Neuronal stem cell (in vitro differentiated cells): ENCODE measurements at regions not wholly inside any gene's neighbourhood (a gene's known extent, or its start where the extent isn't known, plus 50 kb on each side); places are given as distances from the start of the nearest gene placed in this dataset.
A peak's percentile ranks its signal among the peaks of the same experiment; 100 is the strongest.

Experiments used
- DNase-seq: peaks from one replicate; pipeline ENCODE4 v3.0.0-alpha.2; 2013; ENCODE audit warnings: low spot score
- H2AFZ ChIP-seq: one replicate; pipeline ENCODE4 v1.6.1; 2013; ENCODE audit warnings: mild to moderate bottlenecking, low read length, inconsistent platforms
- H2AK5ac ChIP-seq: 2 replicates; pipeline ENCODE4 v1.6.1; 2013; ENCODE audit warnings: low read depth, mild to moderate bottlenecking, inconsistent platforms, low read length, moderate library complexity, mixed read lengths
- H2BK120ac ChIP-seq: 2 replicates; pipeline ENCODE4 v1.6.1; 2013; ENCODE audit warnings: low read depth, mild to moderate bottlenecking, inconsistent platforms, low read length, moderate library complexity, mixed read lengths
- H2BK12ac ChIP-seq: one replicate; pipeline ENCODE4 v1.6.1; 2013; ENCODE audit warnings: low read length, inconsistent platforms
- H2BK15ac ChIP-seq: 2 replicates; pipeline ENCODE4 v1.6.1; 2013; ENCODE audit warnings: mild to moderate bottlenecking, low read length, inconsistent platforms, mixed read lengths
- H2BK5ac ChIP-seq: one replicate; pipeline ENCODE4 v1.6.1; 2013; ENCODE audit warnings: inconsistent platforms, mild to moderate bottlenecking, low read length, moderate library complexity
- H3K14ac ChIP-seq: one replicate; pipeline ENCODE4 v1.6.1; 2013; ENCODE audit warnings: low read length, inconsistent platforms
- H3K18ac ChIP-seq: 2 replicates; pipeline ENCODE4 v1.6.1; 2013; ENCODE audit warnings: low read length, inconsistent platforms
- H3K23ac ChIP-seq: 2 replicates; pipeline ENCODE4 v1.6.1; 2013; ENCODE audit warnings: low read depth, mild to moderate bottlenecking, mixed read lengths, low read length, inconsistent platforms; ENCODE audit not compliant: poor library complexity
- H3K27ac ChIP-seq: replicated peaks from 3 replicates; pipeline ENCODE4 v1.5.1; 2013; ENCODE audit warnings: low read length, inconsistent platforms
- H3K27me3 ChIP-seq, 3 experiments: 2 replicates each; pipeline ENCODE4 v1.6.1; 2013; ENCODE audit warnings: low read length in 3 of 3, mild to moderate bottlenecking in 2 of 3, inconsistent platforms in 1 of 3, low read depth in 1 of 3, mixed read lengths in 1 of 3, moderate library complexity in 1 of 3; ENCODE audit not compliant: control insufficient read depth in 3 of 3, insufficient read depth in 3 of 3
- H3K36me3 ChIP-seq, 2 donors: replicated peaks in 1 of 2; 2 replicates each; pipeline ENCODE4 v1.6.1; 2013; ENCODE audit warnings: low read length in 2 of 2; ENCODE audit not compliant: control insufficient read depth in 2 of 2, insufficient read depth in 2 of 2
- H3K4ac ChIP-seq: 2 replicates; pipeline ENCODE4 v1.6.1; 2013; ENCODE audit warnings: inconsistent platforms, mild to moderate bottlenecking, low read length, moderate library complexity
- H3K4me1 ChIP-seq, 2 donors: 1 replicate in 1 of 2; 2 replicates in 1 of 2; pipeline ENCODE4 v1.6.1; 2013; ENCODE audit warnings: low read length in 2 of 2, low read depth in 1 of 2; ENCODE audit not compliant: control insufficient read depth in 2 of 2, insufficient read depth in 1 of 2
- H3K4me2 ChIP-seq: one replicate; pipeline ENCODE4 v1.6.1; 2013; ENCODE audit warnings: mild to moderate bottlenecking, low read length, inconsistent platforms; ENCODE audit not compliant: insufficient read depth, poor library complexity, severe bottlenecking
- H3K4me3 ChIP-seq, 2 donors: 2 replicates each; pipeline ENCODE4 v1.5.1; 2013; ENCODE audit warnings: low read length in 2 of 2, mild to moderate bottlenecking in 2 of 2, inconsistent platforms in 1 of 2, moderate library complexity in 1 of 2
- H3K79me1 ChIP-seq: one replicate; pipeline ENCODE4 v1.6.1; 2013; ENCODE audit warnings: low read depth, mild to moderate bottlenecking, inconsistent platforms, low read length, moderate library complexity
- H3K9ac ChIP-seq: one replicate; pipeline ENCODE4 v1.6.1; 2013; ENCODE audit warnings: mild to moderate bottlenecking, low read depth, low read length, inconsistent platforms; ENCODE audit not compliant: poor library complexity
- H3K9me3 ChIP-seq, 2 donors: replicated peaks in 1 of 2; 2 replicates each; pipeline versions ENCODE3 to v1.6.1; 2013; ENCODE audit warnings: low read length in 2 of 2, mild to moderate bottlenecking in 2 of 2, inconsistent platforms in 1 of 2, low read depth in 1 of 2, mixed read lengths in 1 of 2, moderate library complexity in 1 of 2; ENCODE audit not compliant: control insufficient read depth in 2 of 2, insufficient read depth in 1 of 2
- H4K8ac ChIP-seq: one replicate; pipeline ENCODE4 v1.6.1; 2013; ENCODE audit warnings: low read depth, mild to moderate bottlenecking, inconsistent platforms, low read length, moderate library complexity
- H4K91ac ChIP-seq: one replicate; pipeline ENCODE4 v1.6.1; 2013; ENCODE audit warnings: low read length, low read depth, mild to moderate bottlenecking, inconsistent platforms; ENCODE audit not compliant: poor library complexity
- WGBS, 2 donors: extraction: QIAGEN DNeasy Blood & Tissue Kit; methylation state at CpG; one replicate each; pipeline ENCODE4 v1.1.7; 2013; ENCODE audit warnings: missing lambda C conversion rate in 2 of 2, mixed read lengths in 1 of 2; ENCODE audit not compliant: insufficient read length in 2 of 2, insufficient replicate concordance in 1 of 2; ENCODE audit errors: extremely low coverage in 2 of 2; 5-methylcytosine and 5-hydroxymethylcytosine counted together

DNA sequence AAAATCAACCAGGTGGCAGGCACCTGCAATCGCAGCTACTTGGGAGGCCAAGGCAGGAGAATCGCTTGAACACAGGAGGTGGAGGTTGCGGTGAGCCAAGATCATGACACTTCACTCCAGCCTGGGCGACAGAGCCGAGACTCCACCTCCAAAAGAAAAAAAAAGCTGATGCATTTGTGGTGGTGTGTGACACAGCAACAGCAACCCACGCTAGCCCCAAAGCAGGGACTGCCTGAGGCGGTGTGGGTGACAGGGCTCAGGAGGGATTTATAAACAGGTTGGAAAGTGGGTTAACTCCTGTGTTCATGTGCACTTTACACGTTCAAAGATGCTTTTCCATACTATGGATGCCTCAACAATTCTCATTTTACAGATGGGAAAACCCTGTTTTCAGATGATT, 395.9 kb upstream of the PODXL start:
- Histone ChIP-seq H3K36me3 (no peaks in the 10 kb centered on the region), H2BK12ac (no peak overlapping the region), H3K4me2 (no peak overlapping the region), H3K27ac (no peak overlapping the region), H2AFZ (no peak overlapping the region), H3K4me3 (no peak overlapping the region), H3K9ac (no peak overlapping the region), H2BK15ac (no peak overlapping the region), H3K18ac (no peak overlapping the region), H4K8ac (no peak overlapping the region), H3K14ac (no peak overlapping the region), H2AK5ac (no peak overlapping the region), H3K4ac (no peak overlapping the region), H3K23ac (no peak overlapping the region), H2BK5ac (no peak overlapping the region), H3K27me3 (no peaks in the 10 kb centered on the region), H2BK120ac (no peak overlapping the region), H3K9me3 (peaks cover 0 to 3% of the 10 kb centered on the region in 2 donors), H3K79me1 (no peaks in the 10 kb centered on the region), H4K91ac (no peak overlapping the region), H3K4me1 (peaks cover 0 to 5% of the 10 kb centered on the region in 2 donors)
- DNase-seq = no peak
- no CpG with 5 or more reads among the region's 8 CpGs for WGBS, 2 donors

- Histone ChIP-seq H2BK5ac (no peak overlapping the region), H3K9me3 (peaks cover 0 to 1% of the 10 kb centered on the region in 2 donors), H2BK15ac (no peak overlapping the region), H3K36me3 (no peaks in the 10 kb centered on the region), H3K4ac (no peak overlapping the region), H3K79me1 (no peaks in the 10 kb centered on the region), H4K91ac (no peak overlapping the region), H2BK12ac (no peak overlapping the region), H3K4me3 (no peak overlapping the region), H3K9ac (no peak overlapping the region), H3K23ac (no peak overlapping the region), H3K4me2 (no peak overlapping the region), H3K18ac (no peak overlapping the region), H3K27me3 (peaks cover 0 to 2% (median 0%) of the 10 kb centered on the region in 3 experiments), H3K27ac (no peak overlapping the region), H3K14ac (no peak overlapping the region), H4K8ac (no peak overlapping the region), H3K4me1 (peaks cover 0 to 5% of the 10 kb centered on the region in 2 donors), H2AFZ (no peak overlapping the region), H2BK120ac (no peak overlapping the region), H2AK5ac (no peak overlapping the region)
- no peak for DNase-seq
- WGBS, 2 donors = no CpG with 5 or more reads among the region's 1 CpG
Observed at GRCh38 chr7:131950758-131951157, 394.3 kb upstream of the PODXL start.

- Histone ChIP-seq H4K8ac (no peak overlapping the region), H2BK12ac (no peak overlapping the region), H3K4me3 (no peak overlapping the region), H3K27me3 (peaks cover 0 to 6% (median 6%) of the 10 kb centered on the region in 3 experiments), H3K79me1 (no peaks in the 10 kb centered on the region), H2BK15ac (no peak overlapping the region), H3K23ac (no peak overlapping the region), H3K4me2 (no peak overlapping the region), H3K9ac (no peak overlapping the region), H3K18ac (no peak overlapping the region), H3K4ac (no peak overlapping the region), H4K91ac (no peak overlapping the region), H3K14ac (no peak overlapping the region), H2AFZ (no peak overlapping the region), H3K36me3 (no peaks in the 10 kb centered on the region), H3K9me3 (peaks cover 0 to 1% of the 10 kb centered on the region in 2 donors), H2AK5ac (no peak overlapping the region), H2BK120ac (no peak overlapping the region), H2BK5ac (no peak overlapping the region), H3K4me1 (peaks cover 0 to 4% of the 10 kb centered on the region in 2 donors), H3K27ac (no peak overlapping the region)
- DNase-seq = no peak
- WGBS, 2 donors = no CpG with 5 or more reads among the region's 7 CpGs
Observed at GRCh38 chr7:131949659-131950058, 393.2 kb upstream of the PODXL start.

DNA sequence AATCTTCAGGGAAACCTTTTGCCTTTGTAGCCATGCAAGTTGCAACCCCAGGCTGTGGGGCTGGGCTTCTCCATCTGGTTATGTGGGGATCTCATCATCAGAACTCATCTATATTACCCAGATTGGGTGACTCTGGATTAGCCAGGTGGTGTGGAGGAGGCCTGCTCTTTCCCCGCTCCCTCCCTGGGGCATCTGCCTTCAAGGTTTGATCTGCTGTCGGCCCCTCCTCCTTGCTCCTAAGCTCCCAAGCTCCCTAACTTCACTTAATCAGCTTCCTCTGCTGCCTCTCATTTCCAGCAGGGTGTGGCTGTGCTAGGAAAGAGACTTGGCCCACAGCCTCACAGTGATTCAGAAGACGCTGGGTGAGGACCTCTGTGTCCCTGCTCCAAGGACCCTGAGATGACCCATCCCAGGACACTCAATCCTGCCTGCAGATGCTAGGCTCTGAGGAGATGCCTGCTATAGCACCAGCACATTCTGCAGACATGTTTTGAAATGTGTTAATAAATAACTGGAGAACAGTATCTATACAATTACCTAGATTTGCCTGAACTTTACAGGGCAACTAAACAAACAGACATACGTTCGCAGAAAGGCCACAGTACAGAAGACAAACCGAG, 392.1 kb upstream of the PODXL start:
- Histone ChIP-seq H3K27me3 (peaks cover 0 to 17% (median 9%) of the 10 kb centered on the region in 3 experiments), H3K9ac (no peak overlapping the region), H3K14ac (no peak overlapping the region), H3K4me1 (peaks cover 0 to 4% of the 10 kb centered on the region in 2 donors), H3K27ac (no peak overlapping the region), H3K23ac (no peak overlapping the region), H4K8ac (no peak overlapping the region), H2AFZ (no peak overlapping the region), H3K18ac (peak overlapping the region; percentile 23), H2BK120ac (no peak overlapping the region), H3K4ac (no peak overlapping the region), H3K36me3 (no peaks in the 10 kb centered on the region), H2BK5ac (no peak overlapping the region), H3K9me3 (peaks cover 0 to 1% of the 10 kb centered on the region in 2 donors), H2BK15ac (no peak overlapping the region), H3K4me2 (no peak overlapping the region), H2BK12ac (no peak overlapping the region), H2AK5ac (no peak overlapping the region), H4K91ac (no peak overlapping the region), H3K4me3 (no peak overlapping the region), H3K79me1 (no peaks in the 10 kb centered on the region)
- DNase-seq = no peak
- WGBS, 2 donors = no CpG with 5 or more reads among the region's 6 CpGs
